NCI-H2029 treated with DMSO at 0.1 percent for 48 hours (cell line): ENCODE measurements at regions not wholly inside any gene's neighbourhood (a gene's known extent, or its start where the extent isn't known, plus 50 kb on each side); places are given as distances from the start of the nearest gene placed in this dataset.

Experiments used
- DNase-seq: peaks from one replicate; lab custom pipeline; 2025; lab: John Stamatoyannopoulos, UW

- no peak for DNase-seq
Measured at GRCh38 chr1:213723187-213723586, 264.6 kb upstream of the PROX1 start.

- DNase-seq: no peak
Measured at GRCh38 chr1:213724640-213725536, 262.9 kb upstream of the PROX1 start.

- DNase-seq: no peak
Measured at GRCh38 chr1:213727853-213728592, 259.8 kb upstream of the PROX1 start.

GRCh38 chr1:213728593-213729536, 258.9 kb upstream of the PROX1 start:
- no peak for DNase-seq

- no peak for DNase-seq
Measured at GRCh38 chr1:213733705-213734104, 254.1 kb upstream of the PROX1 start.

GRCh38 chr1:213737398-213738035, 250.3 kb upstream of the PROX1 start:
- no peak for DNase-seq

GRCh38 chr1:213738658-213739057, 249.1 kb upstream of the PROX1 start:
- no peak for DNase-seq

- DNase-seq: no peak
Measured at GRCh38 chr1:213742992-213743391, 244.8 kb upstream of the PROX1 start.

- no peak for DNase-seq
Measured at GRCh38 chr1:213744780-213745179, 243.0 kb upstream of the PROX1 start.

- no peak for DNase-seq
Measured at GRCh38 chr1:213745451-213745850, 242.3 kb upstream of the PROX1 start.

- no peak for DNase-seq
Measured at GRCh38 chr1:213749558-213749957, 238.2 kb upstream of the PROX1 start.

GRCh38 chr1:213750231-213751063, 237.3 kb upstream of the PROX1 start:
- DNase-seq: no peak

GRCh38 chr1:213751064-213751397, 236.7 kb upstream of the PROX1 start:
- DNase-seq: no peak

GRCh38 chr1:213759359-213760181, 228.2 kb upstream of the PROX1 start:
- DNase-seq: peak; percentile 48

- DNase-seq: no peak
Measured at GRCh38 chr1:213761845-213762407, 225.8 kb upstream of the PROX1 start.

GRCh38 chr1:213767683-213768082, 220.1 kb upstream of the PROX1 start:
- DNase-seq: no peak

- no peak for DNase-seq
Measured at GRCh38 chr1:213772128-213773063, 215.4 kb upstream of the PROX1 start.

GRCh38 chr1:213773975-213774374, 213.8 kb upstream of the PROX1 start:
- no peak for DNase-seq
